ENCODE measurements at regions not wholly inside any gene's neighbourhood (a gene's known extent, or its start where the extent isn't known, plus 50 kb on each side); places are given as distances from the start of the nearest gene placed in this dataset.

DNA sequence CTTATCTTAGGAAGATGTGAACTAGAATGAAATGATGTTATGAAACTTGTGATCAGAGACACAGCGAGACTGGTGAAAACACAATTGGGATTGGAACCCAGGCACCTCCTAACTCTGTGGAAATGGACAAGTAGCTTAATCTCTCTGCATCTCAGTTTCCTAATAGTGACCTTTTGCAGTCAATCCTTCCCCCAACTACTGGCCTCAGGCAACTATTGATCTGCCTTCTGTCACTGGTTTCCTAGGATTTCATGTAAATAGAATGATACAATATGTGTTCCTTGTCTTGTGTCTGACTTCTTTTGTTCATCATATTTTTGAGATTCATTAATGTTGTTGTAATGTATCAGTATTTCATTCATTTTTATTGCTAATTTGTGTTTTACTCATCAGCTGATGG is 341.7 kb downstream of the REEP3 start:
- H3K4me3 ChIP-seq (ENCODE audit: low read depth, low read length): no peak overlapping the region
- H3K4me1 ChIP-seq (ENCODE audit: control insufficient read depth, insufficient read depth, low read length): no peaks in the 10 kb centered on the region
- ChIA-PET POLR2A (no interaction called here), CTCF (no interaction called here)
- no peak overlapping the region for H3K27ac ChIP-seq (ENCODE audit: extremely low read depth, low read depth, low read length)
- H3K9me3 ChIP-seq (ENCODE audit: control insufficient read depth, insufficient read depth, low read depth, low read length): no peaks in the 10 kb centered on the region
- no peak for TF ChIP-seq ZNF629 (tag by site-specific recombination; IDR thresholded peaks at IDR 0.05)
- TF ChIP-seq, protein P1, sequence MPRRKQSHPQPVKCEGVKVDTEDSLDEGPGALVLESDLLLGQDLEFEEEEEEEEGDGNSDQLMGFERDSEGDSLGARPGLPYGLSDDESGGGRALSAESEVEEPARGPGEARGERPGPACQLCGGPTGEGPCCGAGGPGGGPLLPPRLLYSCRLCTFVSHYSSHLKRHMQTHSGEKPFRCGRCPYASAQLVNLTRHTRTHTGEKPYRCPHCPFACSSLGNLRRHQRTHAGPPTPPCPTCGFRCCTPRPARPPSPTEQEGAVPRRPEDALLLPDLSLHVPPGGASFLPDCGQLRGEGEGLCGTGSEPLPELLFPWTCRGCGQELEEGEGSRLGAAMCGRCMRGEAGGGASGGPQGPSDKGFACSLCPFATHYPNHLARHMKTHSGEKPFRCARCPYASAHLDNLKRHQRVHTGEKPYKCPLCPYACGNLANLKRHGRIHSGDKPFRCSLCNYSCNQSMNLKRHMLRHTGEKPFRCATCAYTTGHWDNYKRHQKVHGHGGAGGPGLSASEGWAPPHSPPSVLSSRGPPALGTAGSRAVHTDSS (tag by site-specific recombination; IDR thresholded peaks at IDR 0.05): no peak
- TF ChIP-seq ZNF341 (tag by site-specific recombination; IDR thresholded peaks at IDR 0.05; ENCODE audit: low read depth): no peak
- no peak for TF ChIP-seq WT1 (tag by site-specific recombination; IDR thresholded peaks at IDR 0.05)
- TF ChIP-seq ZNF549 (tag by site-specific recombination; IDR thresholded peaks at IDR 0.05): no peak
- TF ChIP-seq, protein P2, sequence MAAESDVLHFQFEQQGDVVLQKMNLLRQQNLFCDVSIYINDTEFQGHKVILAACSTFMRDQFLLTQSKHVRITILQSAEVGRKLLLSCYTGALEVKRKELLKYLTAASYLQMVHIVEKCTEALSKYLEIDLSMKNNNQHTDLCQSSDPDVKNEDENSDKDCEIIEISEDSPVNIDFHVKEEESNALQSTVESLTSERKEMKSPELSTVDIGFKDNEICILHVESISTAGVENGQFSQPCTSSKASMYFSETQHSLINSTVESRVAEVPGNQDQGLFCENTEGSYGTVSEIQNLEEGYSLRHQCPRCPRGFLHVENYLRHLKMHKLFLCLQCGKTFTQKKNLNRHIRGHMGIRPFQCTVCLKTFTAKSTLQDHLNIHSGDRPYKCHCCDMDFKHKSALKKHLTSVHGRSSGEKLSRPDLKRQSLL (tag by site-specific recombination; IDR thresholded peaks at IDR 0.05): no peak
- no peak for TF ChIP-seq ZNF274 (IDR thresholded peaks at IDR 0.05; ENCODE audit: low read length)
- no peak for TF ChIP-seq ZNF274 (tag by site-specific recombination; IDR thresholded peaks at IDR 0.05; ENCODE audit: borderline replicate concordance)
- no peak for TF ChIP-seq ZNF658 (tag by site-specific recombination; IDR thresholded peaks at IDR 0.05)
- no peak for TF ChIP-seq ZNF202 (tag by site-specific recombination; IDR thresholded peaks at IDR 0.05; ENCODE audit: borderline replicate concordance)
- no peak for TF ChIP-seq ZNF404 (tag by site-specific recombination; IDR thresholded peaks at IDR 0.05)
- TF ChIP-seq, protein P3, sequence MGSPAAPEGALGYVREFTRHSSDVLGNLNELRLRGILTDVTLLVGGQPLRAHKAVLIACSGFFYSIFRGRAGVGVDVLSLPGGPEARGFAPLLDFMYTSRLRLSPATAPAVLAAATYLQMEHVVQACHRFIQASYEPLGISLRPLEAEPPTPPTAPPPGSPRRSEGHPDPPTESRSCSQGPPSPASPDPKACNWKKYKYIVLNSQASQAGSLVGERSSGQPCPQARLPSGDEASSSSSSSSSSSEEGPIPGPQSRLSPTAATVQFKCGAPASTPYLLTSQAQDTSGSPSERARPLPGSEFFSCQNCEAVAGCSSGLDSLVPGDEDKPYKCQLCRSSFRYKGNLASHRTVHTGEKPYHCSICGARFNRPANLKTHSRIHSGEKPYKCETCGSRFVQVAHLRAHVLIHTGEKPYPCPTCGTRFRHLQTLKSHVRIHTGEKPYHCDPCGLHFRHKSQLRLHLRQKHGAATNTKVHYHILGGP (tag by site-specific recombination; IDR thresholded peaks at IDR 0.05): no peak
- TF ChIP-seq, protein P4, sequence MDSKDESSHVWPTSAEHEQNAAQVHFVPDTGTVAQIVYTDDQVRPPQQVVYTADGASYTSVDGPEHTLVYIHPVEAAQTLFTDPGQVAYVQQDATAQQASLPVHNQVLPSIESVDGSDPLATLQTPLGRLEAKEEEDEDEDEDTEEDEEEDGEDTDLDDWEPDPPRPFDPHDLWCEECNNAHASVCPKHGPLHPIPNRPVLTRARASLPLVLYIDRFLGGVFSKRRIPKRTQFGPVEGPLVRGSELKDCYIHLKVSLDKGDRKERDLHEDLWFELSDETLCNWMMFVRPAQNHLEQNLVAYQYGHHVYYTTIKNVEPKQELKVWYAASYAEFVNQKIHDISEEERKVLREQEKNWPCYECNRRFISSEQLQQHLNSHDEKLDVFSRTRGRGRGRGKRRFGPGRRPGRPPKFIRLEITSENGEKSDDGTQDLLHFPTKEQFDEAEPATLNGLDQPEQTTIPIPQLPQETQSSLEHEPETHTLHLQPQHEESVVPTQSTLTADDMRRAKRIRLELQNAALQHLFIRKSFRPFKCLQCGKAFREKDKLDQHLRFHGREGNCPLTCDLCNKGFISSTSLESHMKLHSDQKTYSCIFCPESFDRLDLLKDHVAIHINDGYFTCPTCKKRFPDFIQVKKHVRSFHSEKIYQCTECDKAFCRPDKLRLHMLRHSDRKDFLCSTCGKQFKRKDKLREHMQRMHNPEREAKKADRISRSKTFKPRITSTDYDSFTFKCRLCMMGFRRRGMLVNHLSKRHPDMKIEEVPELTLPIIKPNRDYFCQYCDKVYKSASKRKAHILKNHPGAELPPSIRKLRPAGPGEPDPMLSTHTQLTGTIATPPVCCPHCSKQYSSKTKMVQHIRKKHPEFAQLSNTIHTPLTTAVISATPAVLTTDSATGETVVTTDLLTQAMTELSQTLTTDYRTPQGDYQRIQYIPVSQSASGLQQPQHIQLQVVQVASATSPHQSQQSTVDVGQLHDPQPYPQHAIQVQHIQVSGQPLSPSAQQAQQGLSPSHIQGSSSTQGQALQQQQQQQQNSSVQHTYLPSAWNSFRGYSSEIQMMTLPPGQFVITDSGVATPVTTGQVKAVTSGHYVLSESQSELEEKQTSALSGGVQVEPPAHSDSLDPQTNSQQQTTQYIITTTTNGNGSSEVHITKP (tag by site-specific recombination; IDR thresholded peaks at IDR 0.05): no peak
- TF ChIP-seq SP7 (tag by site-specific recombination; IDR thresholded peaks at IDR 0.05): no peak
- TF ChIP-seq, protein P5, sequence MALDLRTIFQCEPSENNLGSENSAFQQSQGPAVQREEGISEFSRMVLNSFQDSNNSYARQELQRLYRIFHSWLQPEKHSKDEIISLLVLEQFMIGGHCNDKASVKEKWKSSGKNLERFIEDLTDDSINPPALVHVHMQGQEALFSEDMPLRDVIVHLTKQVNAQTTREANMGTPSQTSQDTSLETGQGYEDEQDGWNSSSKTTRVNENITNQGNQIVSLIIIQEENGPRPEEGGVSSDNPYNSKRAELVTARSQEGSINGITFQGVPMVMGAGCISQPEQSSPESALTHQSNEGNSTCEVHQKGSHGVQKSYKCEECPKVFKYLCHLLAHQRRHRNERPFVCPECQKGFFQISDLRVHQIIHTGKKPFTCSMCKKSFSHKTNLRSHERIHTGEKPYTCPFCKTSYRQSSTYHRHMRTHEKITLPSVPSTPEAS (tag by site-specific recombination; IDR thresholded peaks at IDR 0.05): no peak
- TF ChIP-seq ZNF112 (tag by site-specific recombination; IDR thresholded peaks at IDR 0.05): no peak
- no peaks in the 10 kb centered on the region for H3K36me3 ChIP-seq (ENCODE audit: control insufficient read depth in 2 of 2, insufficient read depth in 1 of 2, low read length in 2 of 2)

DNA sequence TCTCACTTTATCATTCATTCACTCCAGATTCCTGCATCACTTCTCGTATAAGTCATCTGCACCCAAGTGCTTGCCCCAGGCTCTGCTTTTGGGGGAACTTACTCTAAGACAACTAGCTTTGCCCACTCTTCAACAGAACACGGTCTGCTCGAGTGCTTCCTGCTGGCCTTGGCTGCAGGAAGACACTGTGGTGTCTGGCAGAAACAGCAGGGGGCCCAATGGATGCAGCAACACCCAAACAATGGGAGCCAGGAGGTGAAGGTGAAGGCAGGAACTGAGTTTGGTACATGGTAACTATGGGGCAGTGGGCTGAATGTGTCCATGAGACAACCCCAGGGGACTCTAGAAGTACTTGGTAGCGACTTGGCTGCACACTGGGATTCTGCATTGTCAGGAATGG is 344.0 kb downstream of the REEP3 start:
- Histone ChIP-seq H3K27ac (ENCODE audit: extremely low read depth, low read depth, low read length) (no peak overlapping the region), H3K4me3 (ENCODE audit: low read depth, low read length) (no peak overlapping the region), H3K4me1 (ENCODE audit: control insufficient read depth, insufficient read depth, low read length) (no peaks in the 10 kb centered on the region), H3K9me3 (ENCODE audit: control insufficient read depth, insufficient read depth, low read depth, low read length) (no peaks in the 10 kb centered on the region), H3K36me3 (ENCODE audit: control insufficient read depth in 2 of 2, insufficient read depth in 1 of 2, low read length in 2 of 2) (no peaks in the 10 kb centered on the region)
- ChIA-PET POLR2A (no interaction called here), CTCF (interaction anchor here (0.8 to 3.5 kb wide), 7 partner anchors 8 to 175 kb away, joined by 3 to 39 read pairs (median 10); no protein-coding TSS in a partner anchor)
- TF ChIP-seq, protein P6, sequence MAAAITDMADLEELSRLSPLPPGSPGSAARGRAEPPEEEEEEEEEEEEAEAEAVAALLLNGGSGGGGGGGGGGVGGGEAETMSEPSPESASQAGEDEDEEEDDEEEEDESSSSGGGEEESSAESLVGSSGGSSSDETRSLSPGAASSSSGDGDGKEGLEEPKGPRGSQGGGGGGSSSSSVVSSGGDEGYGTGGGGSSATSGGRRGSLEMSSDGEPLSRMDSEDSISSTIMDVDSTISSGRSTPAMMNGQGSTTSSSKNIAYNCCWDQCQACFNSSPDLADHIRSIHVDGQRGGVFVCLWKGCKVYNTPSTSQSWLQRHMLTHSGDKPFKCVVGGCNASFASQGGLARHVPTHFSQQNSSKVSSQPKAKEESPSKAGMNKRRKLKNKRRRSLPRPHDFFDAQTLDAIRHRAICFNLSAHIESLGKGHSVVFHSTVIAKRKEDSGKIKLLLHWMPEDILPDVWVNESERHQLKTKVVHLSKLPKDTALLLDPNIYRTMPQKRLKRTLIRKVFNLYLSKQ (tag by site-specific recombination; IDR thresholded peaks at IDR 0.05; ENCODE audit: borderline replicate concordance): no peak
- TF ChIP-seq GLI2 (tag by site-specific recombination; IDR thresholded peaks at IDR 0.05; ENCODE audit: borderline replicate concordance, low read depth): no peak
- TF ChIP-seq ZNF311 (tag by site-specific recombination; IDR thresholded peaks at IDR 0.05; ENCODE audit: borderline replicate concordance): no peak
- no peak for TF ChIP-seq ZNF423 (tag by site-specific recombination; IDR thresholded peaks at IDR 0.05)
- TF ChIP-seq ZNF830 (tag by site-specific recombination; IDR thresholded peaks at IDR 0.05; ENCODE audit: low read depth): no peak
- TF ChIP-seq, protein P7, sequence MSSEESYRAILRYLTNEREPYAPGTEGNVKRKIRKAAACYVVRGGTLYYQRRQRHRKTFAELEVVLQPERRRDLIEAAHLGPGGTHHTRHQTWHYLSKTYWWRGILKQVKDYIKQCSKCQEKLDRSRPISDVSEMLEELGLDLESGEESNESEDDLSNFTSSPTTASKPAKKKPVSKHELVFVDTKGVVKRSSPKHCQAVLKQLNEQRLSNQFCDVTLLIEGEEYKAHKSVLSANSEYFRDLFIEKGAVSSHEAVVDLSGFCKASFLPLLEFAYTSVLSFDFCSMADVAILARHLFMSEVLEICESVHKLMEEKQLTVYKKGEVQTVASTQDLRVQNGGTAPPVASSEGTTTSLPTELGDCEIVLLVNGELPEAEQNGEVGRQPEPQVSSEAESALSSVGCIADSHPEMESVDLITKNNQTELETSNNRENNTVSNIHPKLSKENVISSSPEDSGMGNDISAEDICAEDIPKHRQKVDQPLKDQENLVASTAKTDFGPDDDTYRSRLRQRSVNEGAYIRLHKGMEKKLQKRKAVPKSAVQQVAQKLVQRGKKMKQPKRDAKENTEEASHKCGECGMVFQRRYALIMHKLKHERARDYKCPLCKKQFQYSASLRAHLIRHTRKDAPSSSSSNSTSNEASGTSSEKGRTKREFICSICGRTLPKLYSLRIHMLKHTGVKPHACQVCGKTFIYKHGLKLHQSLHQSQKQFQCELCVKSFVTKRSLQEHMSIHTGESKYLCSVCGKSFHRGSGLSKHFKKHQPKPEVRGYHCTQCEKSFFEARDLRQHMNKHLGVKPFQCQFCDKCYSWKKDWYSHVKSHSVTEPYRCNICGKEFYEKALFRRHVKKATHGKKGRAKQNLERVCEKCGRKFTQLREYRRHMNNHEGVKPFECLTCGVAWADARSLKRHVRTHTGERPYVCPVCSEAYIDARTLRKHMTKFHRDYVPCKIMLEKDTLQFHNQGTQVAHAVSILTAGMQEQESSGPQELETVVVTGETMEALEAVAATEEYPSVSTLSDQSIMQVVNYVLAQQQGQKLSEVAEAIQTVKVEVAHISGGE (tag by site-specific recombination; conservative IDR thresholded peaks at IDR 0.05; ENCODE audit: low read depth): no peak
